ENCODE measurements at regions not wholly inside any gene's neighbourhood (a gene's known extent, or its start where the extent isn't known, plus 50 kb on each side); places are given as distances from the start of the nearest gene placed in this dataset.
A peak's percentile ranks its signal among the peaks of the same experiment; 100 is the strongest.

DNA sequence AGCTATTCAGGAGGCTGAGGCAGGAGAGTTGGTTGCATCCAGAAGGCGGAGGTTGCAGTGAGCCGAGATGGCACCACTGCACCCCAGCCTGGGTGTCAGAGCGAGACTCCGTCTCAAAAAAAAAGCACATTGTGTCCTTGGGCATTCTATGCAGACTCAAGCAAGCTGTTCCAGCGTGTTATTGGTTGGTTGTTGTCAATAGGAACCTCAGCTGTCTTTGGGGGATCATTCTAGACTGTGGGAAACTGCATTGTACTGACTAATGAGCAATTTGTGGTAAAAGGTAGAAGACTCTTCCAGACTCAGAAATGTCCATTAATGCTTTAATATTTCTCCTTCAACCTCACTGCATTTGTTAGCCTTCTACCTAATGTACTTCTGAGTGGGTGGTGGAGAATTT is 379.5 kb upstream of the GRAMD2B start:
- ATAC-seq = peak; percentile 46 to 75 (median 67)
- Histone ChIP-seq H3K4me1 (peaks cover 0 to 21% (median 8%) of the 10 kb centered on the region in 12 donors), H3K27me3 (no peaks in the 10 kb centered on the region), H3K9me3 (no peaks in the 10 kb centered on the region), H3K36me3 (no peaks in the 10 kb centered on the region), H3K4me3 (peak overlapping the region in 3 of 12 donors; percentile 8 to 20 (median 12)), H3K27ac (peak overlapping the region; percentile 24 to 87 (median 82))
- no peak for TF ChIP-seq POLR2A (IDR thresholded peaks at IDR 0.05)
- TF ChIP-seq, protein P1, sequence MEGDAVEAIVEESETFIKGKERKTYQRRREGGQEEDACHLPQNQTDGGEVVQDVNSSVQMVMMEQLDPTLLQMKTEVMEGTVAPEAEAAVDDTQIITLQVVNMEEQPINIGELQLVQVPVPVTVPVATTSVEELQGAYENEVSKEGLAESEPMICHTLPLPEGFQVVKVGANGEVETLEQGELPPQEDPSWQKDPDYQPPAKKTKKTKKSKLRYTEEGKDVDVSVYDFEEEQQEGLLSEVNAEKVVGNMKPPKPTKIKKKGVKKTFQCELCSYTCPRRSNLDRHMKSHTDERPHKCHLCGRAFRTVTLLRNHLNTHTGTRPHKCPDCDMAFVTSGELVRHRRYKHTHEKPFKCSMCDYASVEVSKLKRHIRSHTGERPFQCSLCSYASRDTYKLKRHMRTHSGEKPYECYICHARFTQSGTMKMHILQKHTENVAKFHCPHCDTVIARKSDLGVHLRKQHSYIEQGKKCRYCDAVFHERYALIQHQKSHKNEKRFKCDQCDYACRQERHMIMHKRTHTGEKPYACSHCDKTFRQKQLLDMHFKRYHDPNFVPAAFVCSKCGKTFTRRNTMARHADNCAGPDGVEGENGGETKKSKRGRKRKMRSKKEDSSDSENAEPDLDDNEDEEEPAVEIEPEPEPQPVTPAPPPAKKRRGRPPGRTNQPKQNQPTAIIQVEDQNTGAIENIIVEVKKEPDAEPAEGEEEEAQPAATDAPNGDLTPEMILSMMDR (IDR thresholded peaks at IDR 0.05) = no peak
- 62 to 65% (median 63%) methylated on average over 5 of the region's 5 CpGs for WGBS, 4 donors
- intact Hi-C loops (cut with DNase I) = loop anchor here in 1 of 10 donors (5.0 kb wide), 1 partner anchor 41 kb away; no protein-coding TSS in a partner anchor
- DNase-seq = no peak

DNA sequence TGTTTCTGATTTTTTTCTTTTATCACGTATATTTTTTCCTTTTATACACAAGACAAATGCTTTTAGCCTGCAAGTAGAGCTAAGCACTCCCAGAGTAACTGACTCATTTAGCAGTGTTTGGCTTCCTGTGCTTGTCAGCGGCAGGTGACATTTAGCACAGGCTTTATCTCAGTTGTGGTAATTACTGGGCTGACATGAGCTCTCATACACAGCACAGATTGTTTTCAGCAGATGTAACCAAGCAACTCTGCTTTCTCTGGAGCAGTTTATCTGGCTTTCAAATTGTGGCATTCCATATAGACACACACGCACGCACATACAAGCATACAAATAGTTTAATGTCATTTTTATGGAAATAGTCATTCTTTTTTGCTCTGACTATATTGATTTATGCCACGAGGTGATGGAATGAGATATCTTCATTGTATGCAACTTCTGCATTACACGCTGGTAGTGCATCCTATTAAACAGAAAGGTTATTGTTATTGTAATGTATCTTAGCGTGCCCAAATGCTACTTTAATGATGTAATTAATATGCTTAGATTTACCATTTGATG is 379.0 kb upstream of the GRAMD2B start:
- intact Hi-C loops (cut with DNase I) = loop anchor here in 1 of 10 donors (5.0 kb wide), 1 partner anchor 42 kb away; no protein-coding TSS in a partner anchor
- Histone ChIP-seq H3K27me3 (no peaks in the 10 kb centered on the region), H3K4me1 (peaks cover 0 to 21% (median 8%) of the 10 kb centered on the region in 12 donors), H3K9me3 (no peaks in the 10 kb centered on the region), H3K27ac (peak overlapping the region; percentile 24 to 87 (median 82)), H3K4me3 (peak overlapping the region in 5 of 12 donors; percentile 8 to 20 (median 12)), H3K36me3 (no peaks in the 10 kb centered on the region)
- ATAC-seq = peak; percentile 98 to 99 (median 99)
- DNase-seq = peak in 4 of 5 donors; percentile 38 to 63 (median 52)
- TF ChIP-seq, protein P1 (IDR thresholded peaks at IDR 0.05) = no peak
- TF ChIP-seq POLR2A (IDR thresholded peaks at IDR 0.05) = peak in 1 of 2 donors; percentile 19
- WGBS, 4 donors = 30 to 36% (median 33%) methylated on average over 7 of the region's 7 CpGs

DNA sequence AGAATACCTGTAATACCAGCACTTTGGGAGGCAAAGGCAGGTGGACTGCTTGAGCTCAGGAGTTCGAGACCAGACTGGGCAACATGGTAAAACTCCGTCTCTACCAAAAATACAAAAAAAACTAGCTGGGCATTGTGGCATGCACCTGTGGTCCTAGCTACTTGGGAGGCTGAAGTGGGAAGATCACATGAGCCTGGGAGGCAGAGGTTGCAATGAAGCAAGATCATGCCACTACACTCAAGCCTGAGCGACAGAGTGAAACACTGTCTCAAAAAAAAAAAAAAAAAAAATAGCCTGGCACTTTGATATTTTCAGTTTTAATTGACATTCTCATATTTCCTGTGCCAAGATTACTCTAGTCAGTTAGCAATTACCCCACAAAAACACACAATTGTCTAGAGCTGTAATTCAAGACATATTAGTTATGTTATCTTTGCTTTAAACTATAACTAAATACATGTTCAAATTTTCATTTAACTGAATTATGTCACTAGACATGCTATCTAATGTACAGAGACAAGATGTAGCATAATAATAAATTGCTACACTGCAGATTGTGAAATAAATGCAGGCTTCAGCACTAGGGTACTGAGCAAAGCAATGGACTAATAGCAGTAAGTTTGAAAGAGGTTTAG is 378.2 kb upstream of the GRAMD2B start:
- no peak overlapping the region for H3K4me3 ChIP-seq
- H3K4me1 ChIP-seq = peaks cover 0 to 21% (median 8%) of the 10 kb centered on the region in 12 donors
- WGBS, 4 donors = 72 to 79% (median 74%) methylated on average over 3 of the region's 3 CpGs
- H3K27me3 ChIP-seq = no peaks in the 10 kb centered on the region
- H3K36me3 ChIP-seq = no peaks in the 10 kb centered on the region
- TF ChIP-seq, protein P1 (IDR thresholded peaks at IDR 0.05) = no peak
- no peak for TF ChIP-seq POLR2A (IDR thresholded peaks at IDR 0.05)
- no peaks in the 10 kb centered on the region for H3K9me3 ChIP-seq
- peak overlapping the region in 7 of 12 donors; percentile 57 to 87 (median 86) for H3K27ac ChIP-seq
- DNase-seq (no peak), ATAC-seq (peak in 1 of 4 donors; percentile 36)
- intact Hi-C loops (cut with DNase I) = loop anchor here in 1 of 10 donors (5.0 kb wide), 1 partner anchor 43 kb away; no protein-coding TSS in a partner anchor

DNA sequence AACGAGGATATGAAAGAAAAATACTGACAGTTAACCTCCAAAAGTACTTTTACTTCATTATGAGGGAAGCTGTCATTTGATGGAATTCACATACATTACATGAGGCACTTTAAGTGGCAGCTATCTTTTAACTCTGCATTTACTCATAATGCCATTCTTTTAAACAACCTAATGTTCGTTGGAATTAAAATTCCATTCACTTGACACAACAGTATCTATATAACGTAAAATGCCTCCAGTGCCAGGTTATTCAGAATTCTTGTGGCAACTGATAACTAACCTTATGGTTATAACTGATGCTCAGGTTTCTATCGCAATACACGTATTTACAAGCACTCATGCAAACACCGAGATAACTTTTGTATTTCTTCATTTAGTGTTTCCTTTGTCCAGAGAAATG is 376.9 kb upstream of the GRAMD2B start:
- intact Hi-C loops (cut with DNase I) = no loop called here

More for the DNA sequence above, 376.9 kb upstream of the GRAMD2B start:
- H3K27me3 ChIP-seq = no peaks in the 10 kb centered on the region
- no peaks in the 10 kb centered on the region for H3K9me3 ChIP-seq
- peaks cover 0 to 21% (median 8%) of the 10 kb centered on the region in 12 donors for H3K4me1 ChIP-seq
- H3K27ac ChIP-seq = no peak overlapping the region
- no peak overlapping the region for H3K4me3 ChIP-seq
- DNase-seq (no peak), ATAC-seq (no peak)
- 45 to 68% (median 47%) methylated on average over 6 of the region's 6 CpGs for WGBS, 4 donors
- H3K36me3 ChIP-seq = no peaks in the 10 kb centered on the region
- TF ChIP-seq, protein P1 (IDR thresholded peaks at IDR 0.05) = no peak
- TF ChIP-seq POLR2A (IDR thresholded peaks at IDR 0.05) = no peak
